ENCODE measurements at regions not wholly inside any gene's neighbourhood (a gene's known extent, or its start where the extent isn't known, plus 50 kb on each side); places are given as distances from the start of the nearest gene placed in this dataset.

GRCh38 chr15:39426552-39427532, 154.0 kb upstream of the THBS1 start:
- DNase-seq (ENCODE audit: low spot score) = peak; percentile 21

GRCh38 chr15:39427705-39428104, 153.2 kb upstream of the THBS1 start:
- no peak for DNase-seq (ENCODE audit: low spot score)

GRCh38 chr15:39429898-39430357, 151.0 kb upstream of the THBS1 start:
- DNase-seq (ENCODE audit: low spot score) = peak; percentile 28

GRCh38 chr15:39430389-39430788, 150.5 kb upstream of the THBS1 start:
- no peak for DNase-seq (ENCODE audit: low spot score)

- no peak for DNase-seq (ENCODE audit: low spot score)
Measured at GRCh38 chr15:39431376-39431775, 149.5 kb upstream of the THBS1 start.

- DNase-seq (ENCODE audit: low spot score) = no peak
Measured at GRCh38 chr15:39432026-39432425, 148.9 kb upstream of the THBS1 start.

- no peak for DNase-seq (ENCODE audit: low spot score)
Measured at GRCh38 chr15:39432912-39433348, 147.9 kb upstream of the THBS1 start.

- DNase-seq (ENCODE audit: low spot score) = no peak
Measured at GRCh38 chr15:39433376-39433775, 147.5 kb upstream of the THBS1 start.

GRCh38 chr15:39434163-39434562, 146.7 kb upstream of the THBS1 start:
- no peak for DNase-seq (ENCODE audit: low spot score)

GRCh38 chr15:39434751-39435238, 146.1 kb upstream of the THBS1 start:
- no peak for DNase-seq (ENCODE audit: low spot score)

- DNase-seq (ENCODE audit: low spot score) = no peak
Measured at GRCh38 chr15:39435244-39435643, 145.6 kb upstream of the THBS1 start.

- DNase-seq (ENCODE audit: low spot score) = no peak
Measured at GRCh38 chr15:39438260-39438659, 142.6 kb upstream of the THBS1 start.

- no peak for DNase-seq (ENCODE audit: low spot score)
Measured at GRCh38 chr15:39438799-39439592, 141.9 kb upstream of the THBS1 start.

GRCh38 chr15:39442898-39443297, 138.0 kb upstream of the THBS1 start:
- DNase-seq (ENCODE audit: low spot score) = no peak

GRCh38 chr15:39443659-39444219, 137.1 kb upstream of the THBS1 start:
- no peak for DNase-seq (ENCODE audit: low spot score)

GRCh38 chr15:39444735-39445470, 136.0 kb upstream of the THBS1 start:
- DNase-seq (ENCODE audit: low spot score) = no peak

GRCh38 chr15:39445931-39446330, 134.9 kb upstream of the THBS1 start:
- no peak for DNase-seq (ENCODE audit: low spot score)

GRCh38 chr15:39447346-39447745, 133.5 kb upstream of the THBS1 start:
- DNase-seq (ENCODE audit: low spot score) = no peak

- no peak for DNase-seq (ENCODE audit: low spot score)
Measured at GRCh38 chr15:39447881-39448280, 133.0 kb upstream of the THBS1 start.

- no peak for DNase-seq (ENCODE audit: low spot score)
Measured at GRCh38 chr15:39448409-39448808, 132.5 kb upstream of the THBS1 start.

- DNase-seq (ENCODE audit: low spot score) = no peak
Measured at GRCh38 chr15:39451121-39451688, 129.7 kb upstream of the THBS1 start.
